Adipocyte (in vitro differentiated cells): ENCODE measurements at regions not wholly inside any gene's neighbourhood (a gene's known extent, or its start where the extent isn't known, plus 50 kb on each side); places are given as distances from the start of the nearest gene placed in this dataset.

Source experiments
- DNase-seq: peaks from one replicate; pipeline ENCODE4 v3.0.0-alpha.2; 2015; ENCODE audit warnings: low read depth
- H3K27me3 ChIP-seq: replicated peaks from 2 replicates; pipeline ENCODE4 v1.7.0; 2013; ENCODE audit warnings: mild to moderate bottlenecking, low read length, moderate library complexity; ENCODE audit not compliant: control insufficient read depth, insufficient read depth
- H3K36me3 ChIP-seq: 2 replicates; pipeline ENCODE4 v1.7.0; 2013; ENCODE audit warnings: low read length, mild to moderate bottlenecking, moderate library complexity; ENCODE audit not compliant: control insufficient read depth, insufficient read depth, severe bottlenecking
- H3K4me1 ChIP-seq: 2 replicates; pipeline ENCODE4 v1.7.0; 2013; ENCODE audit warnings: mild to moderate bottlenecking, low read length, moderate library complexity; ENCODE audit not compliant: control insufficient read depth, insufficient read depth
- H3K4me3 ChIP-seq: 2 replicates; pipeline ENCODE4 v1.7.0; 2013; ENCODE audit warnings: mild to moderate bottlenecking, low read length, moderate library complexity
- H3K9ac ChIP-seq: 2 replicates; pipeline ENCODE4 v1.7.0; 2013; ENCODE audit warnings: mild to moderate bottlenecking, low read length, moderate library complexity
- H3K9me3 ChIP-seq: 2 replicates; pipeline ENCODE4 v1.7.0; 2013; ENCODE audit warnings: mild to moderate bottlenecking, low read length, moderate library complexity; ENCODE audit not compliant: control insufficient read depth

DNA sequence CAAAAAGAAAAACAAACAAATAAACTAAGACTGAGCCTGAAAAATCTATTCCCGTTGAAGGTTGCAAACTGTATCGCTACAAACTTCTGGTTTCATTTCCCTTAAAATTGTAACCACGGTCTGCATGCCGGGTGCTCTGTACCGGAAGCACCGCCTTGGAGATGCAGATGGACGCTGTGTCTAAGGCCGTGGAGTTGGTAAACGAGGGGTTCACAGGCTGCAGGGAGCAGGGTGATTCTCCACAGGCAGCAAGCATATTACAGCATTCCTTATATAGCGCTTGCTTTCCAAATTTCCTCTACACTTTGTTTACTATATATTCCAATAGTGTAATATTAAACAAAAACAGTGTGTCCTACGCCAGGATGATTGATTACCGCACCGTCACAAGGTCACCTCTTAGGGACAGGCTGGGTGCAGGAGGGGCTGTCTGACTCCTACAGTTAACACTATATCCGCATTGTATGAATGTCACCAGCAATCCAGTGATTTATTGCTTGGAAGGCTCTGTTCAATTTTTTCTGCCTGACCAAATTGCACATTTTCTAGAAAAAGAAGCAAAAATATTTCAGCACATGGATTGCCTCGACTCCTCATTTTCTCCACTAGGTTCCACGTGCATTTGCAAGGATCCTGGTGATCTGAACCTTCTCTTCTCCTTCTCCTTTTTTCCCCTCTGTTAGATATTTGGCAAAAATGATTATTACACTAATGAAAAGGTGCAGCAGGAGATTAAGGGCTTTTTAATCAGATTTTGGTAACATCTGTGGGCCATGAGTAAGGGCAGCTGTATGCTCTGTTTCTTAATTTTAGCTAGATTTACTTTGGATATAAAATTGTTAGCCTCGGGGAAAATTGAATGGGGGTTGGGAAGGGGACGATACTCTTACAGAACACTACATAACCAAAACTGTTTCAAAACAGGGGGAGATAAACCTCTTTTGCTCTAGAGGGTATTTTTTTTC is 325.8 kb upstream of the MGMT start:
- Histone ChIP-seq H3K4me3 (no peak overlapping the region), H3K4me1 (no peaks in the 10 kb centered on the region), H3K36me3 (no peaks in the 10 kb centered on the region), H3K9me3 (no peaks in the 10 kb centered on the region), H3K9ac (no peak overlapping the region), H3K27me3 (peaks cover 5% of the 10 kb centered on the region)
- no peak for DNase-seq

DNA sequence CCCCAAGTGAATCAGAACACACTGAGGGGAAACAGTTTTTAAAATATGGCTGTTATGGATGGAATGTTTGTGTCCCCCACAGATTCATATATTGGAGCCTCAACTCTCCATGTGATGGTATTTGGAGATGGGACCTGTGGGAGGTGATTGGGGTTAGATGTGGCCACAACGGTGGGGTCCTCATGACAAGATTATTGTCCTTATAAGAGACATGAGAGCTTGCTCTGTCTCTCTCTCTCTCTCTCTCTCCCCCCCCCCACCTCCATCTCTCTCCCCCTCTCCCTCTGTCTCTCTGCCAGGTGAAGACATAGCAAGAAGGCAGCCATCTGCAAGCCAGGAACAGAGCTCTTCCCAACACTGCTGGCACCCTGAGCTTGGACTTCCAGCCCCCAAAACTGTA is 315.8 kb upstream of the MGMT start:
- Histone ChIP-seq H3K4me1 (no peaks in the 10 kb centered on the region), H3K4me3 (no peak overlapping the region), H3K9me3 (peaks cover 14% of the 10 kb centered on the region), H3K36me3 (no peaks in the 10 kb centered on the region), H3K27me3 (peaks cover 8% of the 10 kb centered on the region), H3K9ac (no peak overlapping the region)
- DNase-seq, result no peak

DNA sequence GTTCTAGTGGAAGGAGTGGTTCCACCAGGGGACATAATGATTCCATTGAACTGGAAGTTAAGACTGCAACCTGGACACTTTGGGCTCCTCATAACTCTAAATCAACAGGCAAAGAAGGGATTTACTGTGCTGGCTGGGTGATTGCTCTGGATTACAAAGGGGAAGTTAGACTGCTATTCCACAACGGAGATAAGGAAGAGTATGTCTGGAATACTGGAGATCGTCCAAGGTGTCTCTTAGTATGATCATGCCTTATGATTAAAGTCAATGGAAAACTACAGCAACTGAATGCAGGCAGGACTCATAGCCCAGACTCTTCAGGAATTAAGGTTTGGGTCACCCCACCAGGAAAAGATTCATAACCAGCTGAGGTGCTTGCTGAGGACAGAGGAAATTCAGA is 310.6 kb upstream of the MGMT start:
- no peak for DNase-seq
- H3K4me1 ChIP-seq, result no peaks in the 10 kb centered on the region
- H3K9ac ChIP-seq, result no peak overlapping the region
- no peaks in the 10 kb centered on the region for H3K27me3 ChIP-seq
- H3K36me3 ChIP-seq, result no peaks in the 10 kb centered on the region
- peaks cover 14% of the 10 kb centered on the region for H3K9me3 ChIP-seq
- H3K4me3 ChIP-seq, result no peak overlapping the region

DNA sequence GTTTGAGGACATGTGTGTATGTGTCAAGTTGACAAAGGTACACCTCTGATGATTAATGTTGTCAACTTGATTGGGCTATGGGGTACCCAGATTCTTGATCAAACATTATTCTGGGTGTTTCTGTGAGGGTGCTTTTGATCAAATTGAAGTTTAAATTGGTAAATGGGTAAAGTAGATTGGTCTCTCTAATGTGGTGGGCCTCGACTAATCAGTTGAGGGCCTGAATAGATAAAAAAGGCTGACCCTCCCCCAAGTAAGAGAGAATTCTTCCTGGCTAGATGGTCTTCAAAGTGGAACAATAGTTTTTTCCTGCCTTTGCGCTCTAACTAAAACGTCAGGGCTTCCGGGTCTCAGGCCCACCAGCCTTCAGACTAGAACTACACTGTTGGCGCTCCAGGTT is 309.9 kb upstream of the MGMT start:
- Histone ChIP-seq H3K4me3 (no peak overlapping the region), H3K27me3 (no peaks in the 10 kb centered on the region), H3K36me3 (no peaks in the 10 kb centered on the region), H3K4me1 (no peaks in the 10 kb centered on the region), H3K9ac (no peak overlapping the region), H3K9me3 (peaks cover 14% of the 10 kb centered on the region)
- DNase-seq, result no peak

DNA sequence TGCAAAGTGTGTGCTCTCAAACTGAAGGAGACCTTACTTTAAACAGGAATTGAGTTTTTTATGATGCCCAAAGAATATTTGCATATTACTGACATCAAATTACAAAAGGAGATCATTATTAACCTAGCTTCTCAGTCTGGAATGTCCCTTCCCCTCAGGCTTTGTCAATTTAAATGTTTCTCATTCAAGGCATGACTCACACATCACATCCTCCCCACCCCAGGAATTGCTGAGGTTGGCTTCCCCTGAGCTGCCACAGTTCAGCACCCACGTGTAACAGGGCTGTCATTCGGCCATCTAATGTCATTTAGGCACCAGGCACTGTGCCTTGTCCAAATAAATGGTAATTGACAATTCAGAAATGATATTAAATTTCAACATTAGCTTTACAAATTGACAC is 305.9 kb upstream of the MGMT start:
- no peak for DNase-seq
- Histone ChIP-seq H3K4me1 (no peaks in the 10 kb centered on the region), H3K36me3 (no peaks in the 10 kb centered on the region), H3K9me3 (no peaks in the 10 kb centered on the region), H3K9ac (no peak overlapping the region), H3K27me3 (no peaks in the 10 kb centered on the region), H3K4me3 (no peak overlapping the region)

DNA sequence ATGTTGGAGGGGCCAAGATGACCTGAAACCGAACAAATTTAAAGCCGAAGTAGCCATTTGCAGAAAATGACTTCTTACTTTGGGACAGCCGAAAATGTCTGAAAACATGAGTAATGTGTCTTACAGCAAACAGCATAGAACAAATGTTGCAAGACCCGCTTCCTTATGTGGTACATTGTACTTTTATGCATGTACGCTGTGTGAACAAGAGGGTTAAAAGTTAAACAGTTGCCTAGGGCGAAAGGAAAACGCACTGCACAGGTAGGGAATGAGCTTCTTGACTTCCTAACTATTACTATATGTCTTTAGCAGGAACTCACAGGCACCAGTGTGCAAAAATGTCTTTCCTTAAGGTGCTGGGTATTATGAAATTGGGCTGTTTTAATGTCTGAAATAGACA is 303.5 kb upstream of the MGMT start:
- no peaks in the 10 kb centered on the region for H3K4me1 ChIP-seq
- no peak overlapping the region for H3K4me3 ChIP-seq
- no peaks in the 10 kb centered on the region for H3K27me3 ChIP-seq
- no peaks in the 10 kb centered on the region for H3K36me3 ChIP-seq
- H3K9me3 ChIP-seq, result no peaks in the 10 kb centered on the region
- no peak for DNase-seq
- no peak overlapping the region for H3K9ac ChIP-seq

DNA sequence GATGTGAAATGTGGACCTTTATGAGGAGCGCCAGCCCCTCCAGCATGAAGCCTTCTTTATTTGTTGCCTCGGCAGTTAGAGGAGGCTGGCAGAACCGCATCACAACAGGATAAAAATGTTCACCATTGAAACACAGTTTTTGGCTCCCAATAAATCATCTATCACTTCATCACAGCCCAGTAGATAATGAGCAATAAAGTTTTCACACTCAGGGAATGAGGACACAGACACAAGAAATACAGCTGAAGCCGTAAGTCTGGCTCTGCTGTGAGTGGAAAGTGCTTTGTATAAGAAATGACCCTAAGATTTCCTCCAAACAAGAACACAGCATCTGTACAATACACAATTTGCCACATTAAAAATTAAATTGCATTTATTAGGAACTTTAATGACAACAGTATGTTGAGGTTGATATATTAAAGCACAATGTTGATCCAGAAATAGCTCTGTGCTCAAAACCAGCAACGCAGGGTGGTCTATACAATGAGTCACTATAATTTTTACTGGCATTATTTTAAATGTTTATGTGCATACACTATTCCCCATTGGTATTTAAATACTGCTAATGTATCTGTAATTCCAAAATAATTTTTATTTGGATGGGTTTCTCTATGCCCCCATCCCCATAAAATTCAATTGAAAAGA is 301.8 kb upstream of the MGMT start:
- Histone ChIP-seq H3K9ac (no peak overlapping the region), H3K27me3 (no peaks in the 10 kb centered on the region), H3K9me3 (no peaks in the 10 kb centered on the region), H3K4me3 (no peak overlapping the region), H3K4me1 (no peaks in the 10 kb centered on the region), H3K36me3 (no peaks in the 10 kb centered on the region)
- no peak for DNase-seq

DNA sequence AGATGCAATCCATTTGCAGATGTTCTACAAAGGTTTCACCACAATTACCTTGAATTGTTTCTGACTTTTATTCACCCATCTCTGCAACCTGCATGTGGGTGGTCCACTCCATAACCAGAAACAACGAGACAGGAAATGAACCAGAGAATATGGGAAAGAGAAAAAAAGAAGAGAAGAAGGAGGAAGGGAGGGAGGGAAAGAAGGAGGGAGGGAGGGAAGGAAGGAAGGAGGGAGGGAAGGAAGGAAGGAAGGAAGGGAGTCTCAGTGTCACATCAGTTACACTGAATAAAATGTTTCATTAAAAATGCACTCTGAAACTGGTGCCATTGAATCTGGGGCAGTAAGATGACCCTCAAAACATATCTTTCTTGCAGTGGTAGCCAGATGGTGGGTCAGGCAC is 301.3 kb upstream of the MGMT start:
- Histone ChIP-seq H3K9ac (no peak overlapping the region), H3K4me1 (no peaks in the 10 kb centered on the region), H3K9me3 (no peaks in the 10 kb centered on the region), H3K4me3 (no peak overlapping the region), H3K27me3 (no peaks in the 10 kb centered on the region), H3K36me3 (no peaks in the 10 kb centered on the region)
- DNase-seq, result no peak

DNA sequence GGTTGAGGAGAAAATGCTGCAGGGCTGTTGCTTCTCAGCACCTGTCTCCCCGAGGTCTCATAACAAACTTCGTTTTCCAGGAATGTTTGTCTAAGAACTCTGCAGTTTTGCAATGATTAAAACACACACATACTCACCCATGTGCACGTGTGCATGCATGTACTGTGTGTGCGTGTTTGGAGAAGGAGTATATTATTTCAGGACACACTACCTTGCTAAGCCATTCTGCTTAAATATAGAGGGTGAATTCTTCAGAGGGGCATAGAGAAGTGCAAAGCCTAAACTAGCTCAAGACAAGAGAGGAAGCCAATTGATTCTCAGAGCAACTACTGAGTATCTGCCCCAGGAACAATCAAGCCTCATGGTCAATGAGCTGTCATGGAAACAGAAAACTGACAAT is 298.4 kb upstream of the MGMT start:
- Histone ChIP-seq H3K4me3 (no peak overlapping the region), H3K9ac (no peak overlapping the region), H3K9me3 (no peaks in the 10 kb centered on the region), H3K27me3 (no peaks in the 10 kb centered on the region), H3K36me3 (no peaks in the 10 kb centered on the region), H3K4me1 (no peaks in the 10 kb centered on the region)
- DNase-seq, result no peak

DNA sequence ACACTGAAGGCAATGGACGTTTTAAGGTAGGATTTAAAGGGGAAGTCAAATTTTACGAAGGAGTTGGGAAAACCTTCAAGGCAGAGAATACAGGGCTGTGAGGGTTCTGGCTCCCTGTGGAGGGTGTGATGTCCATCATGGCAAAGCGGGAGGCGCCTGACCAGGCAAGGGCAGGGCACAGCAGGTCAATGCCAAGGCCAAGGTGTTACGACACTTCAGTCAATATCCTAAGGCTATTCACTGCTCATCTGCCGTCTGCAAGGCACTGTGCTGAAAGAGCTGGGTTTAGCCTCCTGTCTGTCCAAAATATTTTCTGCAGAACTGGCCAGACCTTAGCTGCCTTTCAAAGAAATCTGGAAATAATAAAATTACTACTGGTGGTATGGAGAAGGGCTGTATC is 297.9 kb upstream of the MGMT start:
- no peak for DNase-seq
- no peaks in the 10 kb centered on the region for H3K27me3 ChIP-seq
- H3K9ac ChIP-seq, result no peak overlapping the region
- no peak overlapping the region for H3K4me3 ChIP-seq
- no peaks in the 10 kb centered on the region for H3K36me3 ChIP-seq
- no peaks in the 10 kb centered on the region for H3K4me1 ChIP-seq
- no peaks in the 10 kb centered on the region for H3K9me3 ChIP-seq

DNA sequence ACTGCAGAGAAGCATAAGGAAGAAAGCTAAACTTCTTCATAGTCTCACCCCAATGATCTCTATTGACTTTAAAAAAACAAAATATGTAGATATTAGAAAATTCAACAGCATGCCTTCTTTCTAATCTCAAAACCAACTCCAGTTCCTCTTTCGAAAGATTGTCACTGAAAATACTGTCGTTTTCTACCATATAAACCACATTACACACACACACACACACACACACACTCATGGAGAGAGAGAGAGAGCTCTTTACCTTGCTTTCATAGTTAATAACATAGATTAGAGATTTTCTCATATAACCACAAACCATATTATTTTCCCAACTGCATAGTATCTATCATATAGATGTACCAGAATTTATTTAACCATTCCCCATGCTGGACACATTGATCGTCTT is 296.2 kb upstream of the MGMT start:
- Histone ChIP-seq H3K9ac (no peak overlapping the region), H3K27me3 (no peaks in the 10 kb centered on the region), H3K9me3 (no peaks in the 10 kb centered on the region), H3K36me3 (no peaks in the 10 kb centered on the region), H3K4me1 (no peaks in the 10 kb centered on the region), H3K4me3 (no peak overlapping the region)
- DNase-seq, result no peak
